A673 (cell line): ENCODE measurements at regions not wholly inside any gene's neighbourhood (a gene's known extent, or its start where the extent isn't known, plus 50 kb on each side); places are given as distances from the start of the nearest gene placed in this dataset.

Source experiments
- CTCF ChIP-seq: fragments of 300-800, 200-600 bp; sonication (generic); conservative IDR thresholded peaks from 2 replicates; pipeline ENCODE4 v1.5.1; 2017; ENCODE audit warnings: low read depth, mild to moderate bottlenecking, antibody characterized with exemption, low read length, moderate library complexity, mixed read lengths
- EZH2 ChIP-seq: fragments of 200-600 bp; sonication (generic); IDR thresholded peaks from 2 replicates; pipeline ENCODE4 v1.6.1; 2017; ENCODE audit warnings: borderline replicate concordance, low read depth, mild to moderate bottlenecking, mixed read lengths, antibody characterized with exemption, low read length; ENCODE audit not compliant: poor library complexity, severe bottlenecking

DNA sequence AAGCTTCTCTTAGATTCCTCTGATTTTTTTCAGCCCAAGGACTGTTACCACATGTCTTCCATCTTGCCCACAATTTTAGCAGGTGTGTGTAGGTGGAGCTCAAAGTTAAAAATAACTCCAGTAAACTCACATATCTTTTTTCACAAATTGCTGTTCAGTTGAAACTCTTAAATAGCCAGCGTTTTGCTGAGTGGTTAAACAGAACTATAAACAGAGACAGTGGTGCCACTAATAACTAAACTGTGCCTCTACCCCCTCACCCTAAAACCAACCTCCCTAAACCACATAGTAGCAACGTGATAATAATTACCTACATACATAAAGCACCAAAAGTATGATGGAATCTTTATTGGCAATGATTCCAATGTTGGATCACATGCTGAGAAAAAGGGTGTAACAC is 525.1 kb downstream of the PDCD6IP start:
- TF ChIP-seq CTCF (no peak), EZH2 (no peak)
